Testis (tissue), 2 donors: ENCODE measurements at regions not wholly inside any gene's neighbourhood (a gene's known extent, or its start where the extent isn't known, plus 50 kb on each side); places are given as distances from the start of the nearest gene placed in this dataset.

ENCODE experiments used
- DNase-seq: peaks from one replicate; pipeline ENCODE4 v3.0.0-alpha.2; 2019
- H3K27ac ChIP-seq, 2 donors: fragments of 200-600 bp; sonication (generic); one replicate each; pipeline ENCODE4 v1.5.1; 2019
- H3K27me3 ChIP-seq: fragments of 200-600 bp; sonication (generic); one replicate; pipeline ENCODE4 v1.5.1; 2019
- H3K36me3 ChIP-seq: fragments of 200-600 bp; sonication (generic); one replicate; pipeline ENCODE4 v1.5.1; 2017; ENCODE audit warnings: low read depth; ENCODE audit errors: missing control alignments
- H3K4me1 ChIP-seq: fragments of 200-600 bp; sonication (generic); one replicate; pipeline ENCODE4 v1.5.1; 2019
- H3K4me3 ChIP-seq, 2 donors: fragments of 200-600 bp; sonication (generic); one replicate each; pipeline ENCODE4 v1.5.1; 2017 to 2019
- H3K9me3 ChIP-seq: fragments of 200-600 bp; sonication (generic); one replicate; pipeline ENCODE4 v1.5.1; 2017
- POLR2A ChIP-seq: fragments of 450-650 bp; IDR thresholded peaks from one replicate; pipeline ENCODE4 v1.6.1; 2017; ENCODE audit warnings: antibody characterized with exemption, mild to moderate bottlenecking, moderate library complexity
- WGBS, 2 donors: methylation state at CpG; one replicate each; pipeline ENCODE4 v1.1.5; 2018; 5-methylcytosine and 5-hydroxymethylcytosine counted together
- intact Hi-C: fragments of 100-400 bp; cut with DNase I; formaldehyde crosslinking; loops from one replicate; pipeline ENCODE4 v1.15.1; 2023; ENCODE audit warnings: low total_unique reads
- TF ChIP-seq, protein P1 (sequence below), 3 experiments: fragments of 450-650 bp in 2 of 3; fragments of 200-600 bp in 1 of 3; sonication (generic) in 1 of 3; IDR thresholded peaks; one replicate each; pipeline ENCODE4 v1.5.1; 2016 to 2019; ENCODE audit warnings: antibody characterized with exemption in 3 of 3, mild to moderate bottlenecking in 2 of 3, moderate library complexity in 1 of 3

DNA sequence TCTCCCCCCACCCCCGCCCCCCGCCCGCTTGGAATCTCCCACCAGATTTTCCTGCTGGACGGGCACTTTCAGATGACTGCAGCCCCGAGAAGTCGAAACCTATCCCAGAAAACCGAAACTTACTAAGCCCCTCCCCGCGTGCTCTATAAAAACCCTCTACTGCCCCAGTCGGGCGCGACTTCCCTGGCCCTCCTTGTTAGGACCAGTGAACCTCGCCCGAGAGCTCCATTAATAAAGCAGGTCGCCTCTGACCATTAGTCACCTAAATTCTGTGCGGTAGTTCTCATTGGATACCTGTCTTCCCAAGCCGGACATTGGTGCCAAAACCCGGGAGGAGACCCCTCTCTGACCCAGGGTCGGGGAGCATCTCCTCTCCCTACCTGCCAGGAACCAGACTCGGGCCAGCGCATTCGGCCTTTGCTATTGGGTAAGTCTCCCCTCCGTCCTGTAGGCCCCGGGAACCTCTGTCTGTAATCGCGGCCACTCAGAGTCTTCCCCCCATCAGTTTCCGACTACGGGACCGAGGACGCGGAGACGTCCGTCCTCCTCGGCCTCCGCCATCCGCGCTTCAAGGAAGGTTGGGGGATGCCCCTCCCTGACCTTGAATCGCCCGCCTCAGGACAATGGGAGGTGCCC lies 958.0 kb downstream of the RPA4 start:
- 82 to 83% methylated on average over 10 to 37 of the region's 39 CpGs for WGBS, 2 donors
- no peak overlapping the region for H3K27ac ChIP-seq
- DNase-seq: no peak

DNA sequence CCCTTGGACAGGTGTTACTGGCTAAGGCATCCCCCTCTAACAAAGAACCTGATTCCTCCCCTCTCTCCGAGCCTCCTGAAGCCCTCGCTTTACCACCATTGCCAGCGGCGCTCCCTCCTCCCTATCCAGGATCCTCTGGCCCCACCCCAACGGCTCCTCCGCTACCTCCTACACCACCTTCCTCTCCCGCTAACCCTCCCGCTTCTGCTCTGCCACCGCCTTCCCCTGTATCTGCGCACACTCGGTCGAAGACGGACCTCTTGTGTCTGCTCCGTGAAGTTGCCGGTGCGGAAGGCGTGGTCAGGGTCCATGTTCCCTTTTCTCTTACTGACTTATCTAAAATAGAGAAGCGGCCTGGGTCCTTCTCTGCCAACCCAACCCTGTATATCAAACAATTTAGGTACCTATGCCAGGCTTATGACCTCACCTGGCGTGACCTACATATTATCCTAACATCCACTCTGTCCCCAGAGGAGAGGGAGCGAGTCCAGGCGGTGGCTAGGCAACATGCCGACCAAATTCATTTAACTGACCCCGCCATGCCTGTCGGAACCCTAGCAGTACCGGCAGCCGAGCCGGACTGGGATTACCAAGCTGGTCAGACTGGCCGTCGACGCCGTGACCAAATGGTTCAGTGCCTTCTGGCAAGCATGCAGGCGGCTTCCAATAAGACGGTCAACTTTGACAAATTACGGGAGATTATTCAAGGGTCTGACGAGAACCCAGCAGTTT lies 958.9 kb downstream of the RPA4 start:
- no peaks in the 10 kb centered on the region for H3K36me3 ChIP-seq
- WGBS, 2 donors: 59 to 86% methylated on average over 24 to 30 of the region's 35 CpGs
- H3K27ac ChIP-seq: no peak overlapping the region
- no peaks in the 10 kb centered on the region for H3K27me3 ChIP-seq
- H3K4me1 ChIP-seq: no peaks in the 10 kb centered on the region
- no peak for DNase-seq
- no peak overlapping the region for H3K4me3 ChIP-seq
- TF ChIP-seq, protein P1, sequence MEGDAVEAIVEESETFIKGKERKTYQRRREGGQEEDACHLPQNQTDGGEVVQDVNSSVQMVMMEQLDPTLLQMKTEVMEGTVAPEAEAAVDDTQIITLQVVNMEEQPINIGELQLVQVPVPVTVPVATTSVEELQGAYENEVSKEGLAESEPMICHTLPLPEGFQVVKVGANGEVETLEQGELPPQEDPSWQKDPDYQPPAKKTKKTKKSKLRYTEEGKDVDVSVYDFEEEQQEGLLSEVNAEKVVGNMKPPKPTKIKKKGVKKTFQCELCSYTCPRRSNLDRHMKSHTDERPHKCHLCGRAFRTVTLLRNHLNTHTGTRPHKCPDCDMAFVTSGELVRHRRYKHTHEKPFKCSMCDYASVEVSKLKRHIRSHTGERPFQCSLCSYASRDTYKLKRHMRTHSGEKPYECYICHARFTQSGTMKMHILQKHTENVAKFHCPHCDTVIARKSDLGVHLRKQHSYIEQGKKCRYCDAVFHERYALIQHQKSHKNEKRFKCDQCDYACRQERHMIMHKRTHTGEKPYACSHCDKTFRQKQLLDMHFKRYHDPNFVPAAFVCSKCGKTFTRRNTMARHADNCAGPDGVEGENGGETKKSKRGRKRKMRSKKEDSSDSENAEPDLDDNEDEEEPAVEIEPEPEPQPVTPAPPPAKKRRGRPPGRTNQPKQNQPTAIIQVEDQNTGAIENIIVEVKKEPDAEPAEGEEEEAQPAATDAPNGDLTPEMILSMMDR (IDR thresholded peaks at IDR 0.05): no peak
- TF ChIP-seq POLR2A: no peak
- H3K9me3 ChIP-seq: no peaks in the 10 kb centered on the region
- intact Hi-C loops: no loop called here

More for the DNA sequence above, 958.0 kb downstream of the RPA4 start:
- Histone ChIP-seq H3K4me1 (no peaks in the 10 kb centered on the region), H3K4me3 (no peak overlapping the region), H3K9me3 (no peaks in the 10 kb centered on the region), H3K36me3 (no peaks in the 10 kb centered on the region), H3K27me3 (no peaks in the 10 kb centered on the region)
- no peak for TF ChIP-seq POLR2A
- TF ChIP-seq, protein P1 (IDR thresholded peaks at IDR 0.05): no peak
- intact Hi-C loops: no loop called here

DNA sequence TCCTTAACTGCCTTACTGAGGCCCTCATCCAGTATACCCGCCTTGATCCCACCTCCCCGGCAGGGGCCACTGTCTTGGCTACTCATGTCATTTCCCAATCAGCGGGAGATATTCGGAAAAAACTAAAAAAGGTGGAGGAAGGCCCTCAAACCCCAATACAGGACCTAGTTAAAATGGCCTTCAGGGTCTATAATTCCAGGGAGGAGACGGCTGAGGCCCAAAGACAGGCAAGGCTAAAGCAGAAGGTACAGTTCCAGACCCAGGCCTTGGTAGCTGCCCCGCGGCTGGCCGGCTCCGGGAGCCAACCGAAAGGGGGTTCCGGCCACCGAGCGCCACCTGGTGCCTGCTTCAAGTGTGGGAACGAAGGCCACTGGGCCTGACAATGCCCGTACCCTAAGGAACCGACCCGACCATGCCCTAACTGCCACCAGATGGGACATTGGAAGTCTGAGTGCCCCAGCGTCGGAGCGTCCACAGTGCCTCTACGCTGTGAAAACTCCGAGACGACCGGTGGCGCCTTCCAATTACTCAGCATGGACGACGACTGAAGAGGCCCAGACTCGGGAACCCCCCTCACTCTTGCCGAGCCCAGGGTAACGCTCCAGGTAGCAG lies 959.6 kb downstream of the RPA4 start:
- 64 to 77% methylated on average over 5 to 20 of the region's 30 CpGs for WGBS, 2 donors
- Histone ChIP-seq H3K27ac (no peak overlapping the region), H3K9me3 (no peaks in the 10 kb centered on the region), H3K36me3 (no peaks in the 10 kb centered on the region), H3K4me1 (no peaks in the 10 kb centered on the region), H3K4me3 (no peak overlapping the region), H3K27me3 (no peaks in the 10 kb centered on the region)
- intact Hi-C loops: no loop called here
- TF ChIP-seq, protein P1 (IDR thresholded peaks at IDR 0.05): no peak
- no peak for TF ChIP-seq POLR2A
- no peak for DNase-seq

DNA sequence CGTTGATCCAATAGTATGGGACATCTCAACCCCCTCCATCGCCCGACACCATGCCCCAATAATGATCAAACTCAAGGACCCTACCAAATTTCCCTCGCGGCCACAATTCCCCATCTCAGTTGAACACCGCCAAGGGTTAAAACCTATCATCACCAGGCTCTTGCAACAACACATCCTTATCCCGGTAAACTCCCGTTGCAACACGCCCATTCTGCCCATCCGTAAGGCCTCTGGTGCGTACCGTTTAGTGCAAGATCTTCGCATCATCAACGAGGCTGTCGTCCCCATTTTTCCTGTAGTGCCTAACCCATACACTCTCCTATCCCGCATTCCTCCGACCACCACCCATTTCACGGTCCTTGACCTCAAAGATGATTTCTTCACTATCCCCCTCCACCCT lies 960.5 kb downstream of the RPA4 start:
- Histone ChIP-seq H3K4me1 (no peaks in the 10 kb centered on the region), H3K27ac (no peak overlapping the region), H3K9me3 (no peaks in the 10 kb centered on the region), H3K27me3 (no peaks in the 10 kb centered on the region), H3K36me3 (no peaks in the 10 kb centered on the region), H3K4me3 (no peak overlapping the region)
- intact Hi-C loops: no loop called here
- no peak for TF ChIP-seq POLR2A
- TF ChIP-seq, protein P1 (IDR thresholded peaks at IDR 0.05): no peak
- DNase-seq: no peak
- 66 to 69% methylated on average over 18 of the region's 18 CpGs for WGBS, 2 donors
